ENCODE measurements at regions not wholly inside any gene's neighbourhood (a gene's known extent, or its start where the extent isn't known, plus 50 kb on each side); places are given as distances from the start of the nearest gene placed in this dataset.

- ChIA-PET CTCF (no interaction called here), POLR2A (ENCODE audit: unreplicated experiment) (no interaction called here)
- Histone ChIP-seq H4K20me1 (ENCODE audit: insufficient read depth, low read length) (no peaks in the 10 kb centered on the region), H2BK15ac (ENCODE audit: low read depth, low read length) (peak overlapping the region; percentile 25; the same call in 1 of the 3 replicates), H3K9me3 (ENCODE audit: control insufficient read depth, insufficient read depth, low read length) (no peaks in the 10 kb centered on the region), H3K4me2 (ENCODE audit: low read depth, low read length) (no peak overlapping the region), H3K4ac (ENCODE audit: low read depth, low read length) (no peak overlapping the region), H4K91ac (ENCODE audit: insufficient read depth, low read depth, low read length) (no peak overlapping the region), H3K4me3 (ENCODE audit: insufficient read depth, low read depth, low read length) (no peak overlapping the region), H2AK5ac (ENCODE audit: low read depth, low read length) (no peak overlapping the region), H3K9ac (ENCODE audit: low read depth, low read length) (no peak overlapping the region), H3K23ac (ENCODE audit: low read depth, low read length) (no peak overlapping the region), H3K4me1 (ENCODE audit: control insufficient read depth, insufficient read depth, low read length) (peaks cover 5% of the 10 kb centered on the region), H4K5ac (ENCODE audit: low read depth, low read length) (no peak overlapping the region), H3K14ac (replicated peaks; ENCODE audit: low read depth, low read length) (no peak overlapping the region), H3K18ac (ENCODE audit: low read depth, low read length) (peak overlapping the region; percentile 12; the same call in 1 of the 2 replicates), H3K9me1 (ENCODE audit: insufficient read depth, low read length) (peaks cover 4% of the 10 kb centered on the region; the same call in 1 of the 2 replicates), H2AFZ (replicated peaks; ENCODE audit: low read length, poor library complexity) (no peak overlapping the region), H4K8ac (ENCODE audit: low read depth in 2 of 2, low read length in 2 of 2) (no peak overlapping the region), H3K79me1 (ENCODE audit: low read depth in 1 of 2, low read length in 2 of 2) (no peaks in the 10 kb centered on the region), H3K27ac (ENCODE audit: insufficient read depth, low read length) (no peak overlapping the region), H2BK120ac (ENCODE audit: low read depth, low read length) (no peak overlapping the region), H2BK20ac (ENCODE audit: low read depth, low read length) (no peak overlapping the region), H2AK9ac (replicated peaks; ENCODE audit: low read depth, low read length, poor library complexity) (no peak overlapping the region), H3K56ac (ENCODE audit: extremely low read depth, insufficient read depth, low read length) (no peak overlapping the region), H3K36me3 (ENCODE audit: control insufficient read depth, insufficient read depth, low read length) (no peaks in the 10 kb centered on the region), H2BK5ac (ENCODE audit: low read depth, low read length, poor library complexity, severe bottlenecking) (no peak overlapping the region), H3K27me3 (ENCODE audit: control insufficient read depth, insufficient read depth, low read length) (no peaks in the 10 kb centered on the region)
- no TSS peak for BruUV-seq (replicated peaks)
- WGBS, 2 experiments (ENCODE audit: extremely low coverage in 2 of 2, insufficient read length in 1 of 2) = no CpG with 5 or more reads among the region's 4 CpGs
- ATAC-seq (ENCODE audit: low read depth) = peak; percentile 48
- TF ChIP-seq CEBPB (IDR thresholded peaks at IDR 0.05; ENCODE audit: low read depth, low read length) = no peak
- no peak for TF ChIP-seq BHLHE40 (IDR thresholded peaks at IDR 0.05; ENCODE audit: low read depth, low read length)
- TF ChIP-seq, protein P1, sequence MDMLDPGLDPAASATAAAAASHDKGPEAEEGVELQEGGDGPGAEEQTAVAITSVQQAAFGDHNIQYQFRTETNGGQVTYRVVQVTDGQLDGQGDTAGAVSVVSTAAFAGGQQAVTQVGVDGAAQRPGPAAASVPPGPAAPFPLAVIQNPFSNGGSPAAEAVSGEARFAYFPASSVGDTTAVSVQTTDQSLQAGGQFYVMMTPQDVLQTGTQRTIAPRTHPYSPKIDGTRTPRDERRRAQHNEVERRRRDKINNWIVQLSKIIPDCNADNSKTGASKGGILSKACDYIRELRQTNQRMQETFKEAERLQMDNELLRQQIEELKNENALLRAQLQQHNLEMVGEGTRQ (IDR thresholded peaks at IDR 0.05; ENCODE audit: low read depth, low read length) = no peak
- TF ChIP-seq POLR2A (IDR thresholded peaks at IDR 0.05; ENCODE audit: low read depth, low read length) = no peak
- TF ChIP-seq SMC3 (IDR thresholded peaks at IDR 0.05; ENCODE audit: low read depth, low read length) = no peak
- no peak for TF ChIP-seq RCOR1 (IDR thresholded peaks at IDR 0.05; ENCODE audit: insufficient replicate concordance, low read length)
- TF ChIP-seq, protein P2, sequence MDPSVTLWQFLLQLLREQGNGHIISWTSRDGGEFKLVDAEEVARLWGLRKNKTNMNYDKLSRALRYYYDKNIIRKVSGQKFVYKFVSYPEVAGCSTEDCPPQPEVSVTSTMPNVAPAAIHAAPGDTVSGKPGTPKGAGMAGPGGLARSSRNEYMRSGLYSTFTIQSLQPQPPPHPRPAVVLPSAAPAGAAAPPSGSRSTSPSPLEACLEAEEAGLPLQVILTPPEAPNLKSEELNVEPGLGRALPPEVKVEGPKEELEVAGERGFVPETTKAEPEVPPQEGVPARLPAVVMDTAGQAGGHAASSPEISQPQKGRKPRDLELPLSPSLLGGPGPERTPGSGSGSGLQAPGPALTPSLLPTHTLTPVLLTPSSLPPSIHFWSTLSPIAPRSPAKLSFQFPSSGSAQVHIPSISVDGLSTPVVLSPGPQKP (IDR thresholded peaks at IDR 0.05; ENCODE audit: borderline replicate concordance, low read depth, low read length) = no peak
- TF ChIP-seq FOS (IDR thresholded peaks at IDR 0.05; ENCODE audit: low read depth, low read length) = no peak
- TF ChIP-seq MAFK (IDR thresholded peaks at IDR 0.05; ENCODE audit: low read depth, low read length) = no peak
- no peak for TF ChIP-seq CHD1 (IDR thresholded peaks at IDR 0.05; ENCODE audit: low read depth, low read length)
- no peak for TF ChIP-seq MXI1 (IDR thresholded peaks at IDR 0.05; ENCODE audit: borderline replicate concordance, low read depth, low read length)
- TF ChIP-seq NFE2L2 (IDR thresholded peaks at IDR 0.05; ENCODE audit: low read depth, low read length) = no peak
- TF ChIP-seq CTCF (conservative IDR thresholded peaks at IDR 0.05; ENCODE audit: low read depth, low read length) = no peak
- TF ChIP-seq RFX5 (IDR thresholded peaks at IDR 0.05; ENCODE audit: low read depth, low read length) = no peak
- TF ChIP-seq RAD21 (IDR thresholded peaks at IDR 0.05; ENCODE audit: low read length) = no peak
- TF ChIP-seq MAZ (IDR thresholded peaks at IDR 0.05; ENCODE audit: borderline replicate concordance, low read depth, low read length) = no peak
- DNase-seq = no peak
- in situ Hi-C loops (cut with MboI; ENCODE audit: low sequenced_read_pairs) (no loop called here), intact Hi-C loops (cut with micrococcal nuclease) (no loop called here), dilution Hi-C loops (cut with HindIII; ENCODE audit: low sequenced_read_pairs, unreplicated experiment) (no loop called here)
Measured at GRCh38 chr2:19205983-19206533, 152.4 kb downstream of the OSR1 start.

All from IMR-90 (cell line).